Erythroblast (primary cell): ENCODE measurements at regions not wholly inside any gene's neighbourhood (a gene's known extent, or its start where the extent isn't known, plus 50 kb on each side); places are given as distances from the start of the nearest gene placed in this dataset.

ENCODE experiments used
- GATA1 ChIP-seq: IDR thresholded peaks from 2 replicates; pipeline ENCODE4 v1.6.1; 2011; ENCODE audit warnings: low read depth, mild to moderate bottlenecking, control low read depth, low read length, moderate library complexity
- POLR2A ChIP-seq: IDR thresholded peaks from 2 replicates; pipeline ENCODE4 v1.6.1; 2011; ENCODE audit warnings: mild to moderate bottlenecking, low read length

- no peak for TF ChIP-seq POLR2A
- TF ChIP-seq GATA1, result no peak
Observed at GRCh38 chr12:124374147-124374546, 79.3 kb downstream of the RFLNA start.
